Skeletal muscle cell (primary cell): ENCODE measurements at regions not wholly inside any gene's neighbourhood (a gene's known extent, or its start where the extent isn't known, plus 50 kb on each side); places are given as distances from the start of the nearest gene placed in this dataset.
"Not testable (repeated sequence)": the region's sequence is repeated elsewhere in the genome, so short reads cannot be mapped to it uniquely, and the experiment has no call there.

ENCODE experiments used
- DNase-seq: peaks from one replicate; pipeline ENCODE4 v3.0.0-alpha.2; 2010; ENCODE audit warnings: low read depth
- H3K4me3 ChIP-seq: 2 replicates; pipeline ENCODE4 v1.5.1; 2011; ENCODE audit warnings: low read depth, mild to moderate bottlenecking, control low read depth, low read length, moderate library complexity

DNA sequence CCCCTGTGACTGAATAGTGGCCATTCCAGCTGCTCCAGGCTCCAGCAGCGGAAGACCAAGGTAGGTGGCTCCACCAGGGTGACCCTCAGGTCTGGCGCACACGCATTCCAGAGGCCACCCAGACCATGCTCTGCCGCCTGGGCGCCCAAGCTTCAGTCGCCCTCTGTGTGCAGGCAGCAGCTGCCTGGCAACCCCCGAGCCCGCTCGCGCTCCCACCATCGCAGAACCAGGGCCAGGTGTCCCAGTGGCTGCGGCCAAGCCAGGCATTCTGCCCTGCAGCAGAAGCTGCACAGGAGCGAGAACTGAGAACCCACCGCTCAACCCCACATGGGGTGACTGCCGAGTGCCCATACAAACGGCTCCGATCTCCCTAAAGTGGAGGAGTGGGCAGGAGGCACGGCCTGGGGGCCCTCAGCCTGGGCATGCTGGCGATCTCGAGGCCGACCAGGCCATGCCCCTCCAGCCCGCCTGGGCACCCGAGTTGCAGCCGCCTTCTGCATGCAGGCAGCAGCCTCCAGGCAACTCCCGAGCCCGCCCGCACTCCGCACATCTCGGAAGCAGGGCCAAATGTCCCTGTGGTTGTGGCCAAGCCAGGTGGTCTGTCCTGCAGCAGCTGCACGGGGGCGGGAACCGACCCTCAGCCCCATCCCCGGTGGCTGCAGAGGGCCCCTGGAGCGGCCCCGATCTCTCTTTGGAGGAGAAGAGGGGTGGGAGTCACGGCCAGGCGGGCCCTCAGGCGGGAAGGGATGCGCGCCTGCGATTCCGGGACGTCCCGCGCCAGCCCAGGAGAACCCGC is 1264.1 kb downstream of the FOXD4L5 start:
- DNase-seq, H3K4me3 ChIP-seq: not testable (repeated sequence)

DNA sequence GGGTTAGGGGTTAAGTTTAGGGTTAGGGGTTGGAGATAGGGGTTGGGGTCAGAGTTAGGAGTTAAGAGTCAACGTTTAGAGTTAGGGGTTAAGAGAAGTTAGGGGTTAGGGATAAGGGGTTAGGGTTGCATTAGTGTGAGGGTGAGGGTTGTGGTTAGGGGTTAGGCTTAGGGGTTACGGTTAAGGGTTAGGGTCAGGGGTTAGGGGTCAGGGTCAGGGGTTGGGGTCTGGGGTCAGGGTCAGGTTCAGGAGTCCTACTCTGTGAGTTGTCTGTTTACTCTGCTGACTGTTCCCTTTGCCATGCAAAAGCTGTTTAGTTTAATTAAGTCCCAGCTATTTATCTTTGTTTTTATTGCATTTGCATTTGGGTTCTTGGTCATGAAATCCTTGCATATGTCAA is 1267.3 kb downstream of the FOXD4L5 start:
- not testable (repeated sequence) for DNase-seq, H3K4me3 ChIP-seq

- not testable (repeated sequence) for DNase-seq
- H3K4me3 ChIP-seq = peak overlapping the region; percentile 33
Observed at GRCh38 chr9:64016845-64017406, 1268.1 kb downstream of the FOXD4L5 start.

- DNase-seq = not testable (repeated sequence)
- H3K4me3 ChIP-seq = peak overlapping the region; percentile 35
Observed at GRCh38 chr9:64016246-64016645, 1268.8 kb downstream of the FOXD4L5 start.

DNA sequence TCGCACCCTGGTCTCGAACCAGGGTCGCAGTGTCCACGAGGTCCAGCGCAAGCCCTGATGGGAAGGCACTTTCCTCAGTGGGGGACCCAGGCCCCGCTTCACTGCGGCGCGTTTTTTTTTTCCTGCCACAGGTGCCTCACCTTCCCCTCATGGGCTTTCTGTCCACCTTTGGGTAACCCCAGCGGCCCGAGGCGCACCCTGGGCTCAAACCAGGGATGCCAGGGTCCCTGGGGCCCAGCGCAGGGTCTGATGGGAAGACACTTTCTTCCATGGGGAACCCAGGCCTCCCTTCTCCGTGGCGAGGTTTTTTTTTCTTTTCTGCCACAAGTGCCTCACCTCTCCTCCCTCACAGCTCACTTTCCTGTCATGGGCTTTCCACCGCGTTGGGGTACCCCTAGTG is 1269.9 kb downstream of the FOXD4L5 start:
- no peak for DNase-seq
- H3K4me3 ChIP-seq = no peak overlapping the region

- DNase-seq, H3K4me3 ChIP-seq: not testable (repeated sequence)
Observed at GRCh38 chr9:64014386-64015091, 1270.5 kb downstream of the FOXD4L5 start.

DNA sequence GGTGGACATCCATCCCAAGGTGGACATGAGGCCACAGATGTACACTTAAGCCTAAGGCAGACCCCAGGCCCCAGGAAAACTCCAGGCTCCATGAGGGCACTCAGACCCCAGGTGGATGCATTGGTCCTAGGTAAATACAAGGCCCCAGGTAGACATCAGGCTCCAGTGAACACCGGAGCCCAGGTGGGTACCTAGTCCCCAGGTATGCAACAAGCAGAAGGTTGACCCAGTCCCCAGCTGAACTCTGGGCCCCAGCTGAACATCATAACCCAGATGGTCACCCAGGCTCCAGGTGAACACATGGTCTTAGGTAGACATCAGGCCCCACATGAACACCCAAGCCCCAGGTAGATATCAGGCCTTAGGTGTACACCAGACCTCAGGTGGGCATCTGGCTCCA is 1271.9 kb downstream of the FOXD4L5 start:
- H3K4me3 ChIP-seq = not testable (repeated sequence)

DNA sequence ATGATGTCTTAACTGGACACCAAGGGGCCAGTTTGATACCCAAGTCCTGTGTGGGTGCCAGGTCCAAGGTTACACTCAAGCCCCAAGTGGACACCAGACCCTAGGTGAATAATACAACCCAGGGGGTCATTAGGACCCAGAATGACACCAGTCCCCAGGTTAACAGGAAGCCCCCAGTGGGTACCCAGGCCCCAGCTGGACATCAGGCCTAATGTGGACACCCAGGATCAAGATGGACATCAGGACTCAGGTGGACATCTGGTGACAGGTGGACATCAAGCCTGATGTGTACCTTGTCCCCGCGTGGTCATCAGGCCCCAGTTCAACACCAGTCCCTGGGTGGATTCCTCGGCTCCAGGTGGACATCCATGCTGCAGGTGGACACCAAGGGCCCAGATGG is 1273.0 kb downstream of the FOXD4L5 start:
- H3K4me3 ChIP-seq, DNase-seq: not testable (repeated sequence)

More for the DNA sequence above, 1271.9 kb downstream of the FOXD4L5 start:
- not testable (repeated sequence) for DNase-seq

GRCh38 chr9:63979741-63980140 is 1305.3 kb downstream of the FOXD4L5 start:
- DNase-seq, H3K4me3 ChIP-seq: not testable (repeated sequence)
